GM13976 (cell line): ENCODE measurements at regions not wholly inside any gene's neighbourhood (a gene's known extent, or its start where the extent isn't known, plus 50 kb on each side); places are given as distances from the start of the nearest gene placed in this dataset.

Experiments used
- DNase-seq: peaks from one replicate; pipeline ENCODE4 v3.0.0; 2012; ENCODE audit warnings: low spot score
- in situ Hi-C: fragments of 300-500 bp; cut with MboI; formaldehyde crosslinking; loops from one replicate; pipeline ENCODE4 v1.12.0; 2022; ENCODE audit warnings: low sequenced_read_pairs, mixed read lengths, inconsistent platforms; ENCODE audit not compliant: unreplicated experiment
- TF ChIP-seq, protein P1 (sequence below): IDR thresholded peaks from 2 replicates; pipeline ENCODE4 v1.5.1; 2012; ENCODE audit warnings: borderline replicate concordance, mild to moderate bottlenecking; ENCODE audit not compliant: insufficient read depth; ENCODE audit errors: extremely low read depth, missing control alignments, control extremely low read depth

DNA sequence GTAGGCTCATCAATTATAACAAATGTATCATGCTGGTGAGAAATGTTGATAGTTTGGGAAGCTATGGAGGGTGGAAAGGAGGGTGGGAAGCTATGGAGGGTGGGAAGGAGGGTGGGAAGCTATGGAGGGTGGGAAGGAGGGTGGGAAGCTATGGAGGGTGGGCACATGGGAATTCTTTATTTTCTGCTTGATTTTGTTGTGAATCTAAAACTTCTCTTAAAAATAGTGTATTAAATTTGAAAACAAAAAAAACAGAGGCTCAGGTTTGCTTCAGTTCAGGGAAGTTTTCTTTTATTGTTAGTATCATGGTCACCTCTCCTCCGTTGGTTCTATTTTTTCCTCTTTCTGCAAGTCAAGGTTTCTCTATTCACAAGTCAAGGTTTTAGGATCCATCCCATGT, 106.4 kb downstream of the SOD2 start:
- in situ Hi-C loops, result no loop called here
- TF ChIP-seq, protein P1, sequence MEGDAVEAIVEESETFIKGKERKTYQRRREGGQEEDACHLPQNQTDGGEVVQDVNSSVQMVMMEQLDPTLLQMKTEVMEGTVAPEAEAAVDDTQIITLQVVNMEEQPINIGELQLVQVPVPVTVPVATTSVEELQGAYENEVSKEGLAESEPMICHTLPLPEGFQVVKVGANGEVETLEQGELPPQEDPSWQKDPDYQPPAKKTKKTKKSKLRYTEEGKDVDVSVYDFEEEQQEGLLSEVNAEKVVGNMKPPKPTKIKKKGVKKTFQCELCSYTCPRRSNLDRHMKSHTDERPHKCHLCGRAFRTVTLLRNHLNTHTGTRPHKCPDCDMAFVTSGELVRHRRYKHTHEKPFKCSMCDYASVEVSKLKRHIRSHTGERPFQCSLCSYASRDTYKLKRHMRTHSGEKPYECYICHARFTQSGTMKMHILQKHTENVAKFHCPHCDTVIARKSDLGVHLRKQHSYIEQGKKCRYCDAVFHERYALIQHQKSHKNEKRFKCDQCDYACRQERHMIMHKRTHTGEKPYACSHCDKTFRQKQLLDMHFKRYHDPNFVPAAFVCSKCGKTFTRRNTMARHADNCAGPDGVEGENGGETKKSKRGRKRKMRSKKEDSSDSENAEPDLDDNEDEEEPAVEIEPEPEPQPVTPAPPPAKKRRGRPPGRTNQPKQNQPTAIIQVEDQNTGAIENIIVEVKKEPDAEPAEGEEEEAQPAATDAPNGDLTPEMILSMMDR, result no peak
- no peak for DNase-seq

DNA sequence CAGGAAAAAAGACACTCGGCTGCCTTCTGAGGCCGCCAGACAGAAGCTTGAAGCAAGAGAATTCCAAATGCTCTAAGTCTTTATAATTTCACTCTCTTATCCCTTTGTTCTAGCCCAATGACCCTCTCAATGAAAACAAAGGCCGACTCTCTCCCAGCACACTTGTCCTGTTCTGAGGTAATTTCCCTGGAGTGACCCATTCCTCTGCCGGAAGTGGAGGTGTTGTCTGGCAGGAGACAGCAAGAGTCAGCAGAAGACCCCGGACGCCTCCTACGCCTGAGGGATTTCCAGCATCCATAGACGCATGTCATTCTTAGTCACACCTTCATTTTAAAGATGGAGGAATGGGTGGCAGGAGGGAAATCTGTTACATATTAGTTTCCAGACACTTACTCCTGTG, 110.3 kb downstream of the SOD2 start:
- TF ChIP-seq, protein P1, result no peak
- in situ Hi-C loops, result no loop called here
- no peak for DNase-seq

DNA sequence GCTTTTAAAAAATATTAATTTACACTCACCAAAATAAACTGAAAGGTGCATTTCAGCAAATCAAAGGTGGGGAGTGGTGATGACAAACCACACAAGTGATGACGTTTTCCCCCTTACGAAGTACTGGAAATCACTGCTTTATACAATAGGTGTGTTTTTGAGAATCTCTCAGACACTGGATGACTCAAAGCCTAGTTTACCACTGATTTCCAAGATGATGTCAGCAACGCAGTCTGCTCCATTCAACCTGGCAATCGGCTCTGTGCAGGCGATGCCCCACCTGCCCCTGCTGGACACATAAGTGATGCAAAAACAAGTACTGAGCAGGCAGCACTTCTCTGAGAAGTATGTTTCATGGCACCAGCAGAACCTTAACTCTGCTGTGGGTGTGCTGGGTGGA, 114.4 kb downstream of the SOD2 start:
- in situ Hi-C loops, result no loop called here
- no peak for DNase-seq
- TF ChIP-seq, protein P1, result no peak

DNA sequence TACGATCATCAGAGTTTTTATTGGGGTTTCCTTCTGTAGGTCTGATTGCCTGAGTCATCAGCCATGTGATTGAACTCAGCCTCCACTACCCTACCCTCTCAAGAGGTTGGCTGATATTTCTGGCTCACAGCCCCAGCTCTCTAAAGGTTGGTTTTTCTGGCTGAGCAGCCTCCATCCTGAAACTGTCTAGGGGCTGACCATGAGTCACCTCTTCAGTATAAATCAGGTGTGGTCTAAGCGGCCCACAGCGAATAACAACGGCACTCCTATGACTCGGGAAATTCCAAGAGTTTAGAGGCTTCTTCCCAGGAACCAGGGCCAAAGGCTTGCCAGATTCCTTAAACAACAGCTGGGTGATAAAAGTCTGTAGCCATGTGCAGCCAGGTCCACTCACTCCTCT, 115.5 kb downstream of the SOD2 start:
- DNase-seq, result no peak
- TF ChIP-seq, protein P1, result no peak
- in situ Hi-C loops, result no loop called here

DNA sequence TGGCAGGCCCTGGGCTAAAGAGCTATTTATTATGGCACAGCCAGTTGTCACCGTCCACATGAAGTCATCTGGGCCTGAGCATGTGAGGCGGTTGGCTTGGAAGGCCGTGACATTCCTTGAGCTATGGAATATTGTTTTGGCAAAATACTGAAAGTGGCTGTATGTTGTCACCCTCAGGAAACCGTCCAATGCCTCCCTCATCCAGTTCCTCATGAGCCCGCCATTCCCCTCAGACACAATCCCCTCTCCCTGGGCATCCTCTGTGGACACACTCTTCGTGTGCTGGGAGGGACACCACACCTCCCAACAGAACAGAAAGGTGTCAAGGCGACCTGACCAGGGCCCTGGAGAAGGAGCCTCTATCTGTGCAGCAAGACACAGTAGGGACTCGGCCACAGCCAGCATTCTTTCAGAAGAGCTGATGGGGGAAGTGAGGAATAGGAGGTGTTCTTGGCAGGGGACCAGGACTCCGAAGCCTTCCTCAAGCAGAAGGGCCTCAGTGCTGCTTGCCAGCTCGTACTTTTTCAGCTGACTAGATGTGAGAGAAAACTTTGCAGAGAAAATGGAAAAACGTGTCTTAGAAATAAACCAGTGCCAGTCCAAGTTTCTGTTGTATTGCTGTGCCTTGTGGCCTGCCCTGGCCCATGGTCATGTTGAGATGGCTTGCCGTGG, 120.5 kb downstream of the SOD2 start:
- in situ Hi-C loops, result no loop called here
- DNase-seq, result no peak
- TF ChIP-seq, protein P1, result no peak

DNA sequence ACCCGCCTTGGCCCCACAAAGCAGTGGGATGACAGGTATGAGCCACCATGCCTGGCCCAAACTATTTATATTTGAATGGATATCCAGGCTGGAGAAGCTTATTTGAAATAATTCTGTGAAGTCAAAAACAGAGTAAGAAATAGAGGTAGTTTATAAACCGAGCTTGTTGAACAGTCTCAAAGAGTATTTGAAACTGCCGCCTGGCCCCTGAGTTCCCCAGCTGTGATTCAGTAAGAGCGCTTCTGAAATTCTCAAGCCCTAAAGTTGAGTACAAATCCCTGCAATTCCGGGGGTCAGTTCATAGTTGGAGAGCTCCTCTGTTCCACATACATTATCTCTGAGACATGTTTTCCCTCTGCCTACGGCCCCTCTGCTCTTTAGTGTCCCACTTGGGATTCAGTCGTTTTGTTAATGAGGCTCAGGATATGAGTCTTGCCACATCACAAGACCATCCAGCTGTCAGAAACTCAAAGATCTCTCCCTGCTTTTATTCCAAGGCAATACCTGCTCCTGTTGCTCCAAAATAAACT, 127.8 kb downstream of the SOD2 start:
- in situ Hi-C loops, result no loop called here
- TF ChIP-seq, protein P1, result no peak
- DNase-seq, result no peak
